ENCODE measurements at regions not wholly inside any gene's neighbourhood (a gene's known extent, or its start where the extent isn't known, plus 50 kb on each side); places are given as distances from the start of the nearest gene placed in this dataset.
A peak's percentile ranks its signal among the peaks of the same experiment; 100 is the strongest.
"Not testable (repeated sequence)": the region's sequence is repeated elsewhere in the genome, so short reads cannot be mapped to it uniquely, and the experiment has no call there.

GRCh38 chr13:23966221-23966690 is 69.0 kb upstream of the C1QTNF9B start:
- TF ChIP-seq CTCF (IDR thresholded peaks at IDR 0.05; ENCODE audit: insufficient read depth, low read depth, low read length), result no peak
- CTCF ChIA-PET, result no interaction called here
- no peaks in the 10 kb centered on the region for H3K27me3 ChIP-seq (ENCODE audit: control insufficient read depth, insufficient read depth, low read length)
- no peak overlapping the region for H3K4me3 ChIP-seq (ENCODE audit: low read depth, low read length)
- POLR2A ChIA-PET, result no interaction called here
- no peak for DNase-seq (ENCODE audit: low read depth)
- no peaks in the 10 kb centered on the region for H3K36me3 ChIP-seq (ENCODE audit: control insufficient read depth, insufficient read depth, low read length)

GRCh38 chr13:23966691-23967615 is 69.7 kb upstream of the C1QTNF9B start:
- DNase-seq (ENCODE audit: low read depth), result no peak
- H3K27me3 ChIP-seq (ENCODE audit: control insufficient read depth, insufficient read depth, low read length), result no peaks in the 10 kb centered on the region
- H3K4me3 ChIP-seq (ENCODE audit: low read depth, low read length), result no peak overlapping the region
- ChIA-PET POLR2A (no interaction called here), CTCF (no interaction called here)
- no peaks in the 10 kb centered on the region for H3K36me3 ChIP-seq (ENCODE audit: control insufficient read depth, insufficient read depth, low read length)
- TF ChIP-seq CTCF (IDR thresholded peaks at IDR 0.05; ENCODE audit: insufficient read depth, low read depth, low read length), result no peak

DNA sequence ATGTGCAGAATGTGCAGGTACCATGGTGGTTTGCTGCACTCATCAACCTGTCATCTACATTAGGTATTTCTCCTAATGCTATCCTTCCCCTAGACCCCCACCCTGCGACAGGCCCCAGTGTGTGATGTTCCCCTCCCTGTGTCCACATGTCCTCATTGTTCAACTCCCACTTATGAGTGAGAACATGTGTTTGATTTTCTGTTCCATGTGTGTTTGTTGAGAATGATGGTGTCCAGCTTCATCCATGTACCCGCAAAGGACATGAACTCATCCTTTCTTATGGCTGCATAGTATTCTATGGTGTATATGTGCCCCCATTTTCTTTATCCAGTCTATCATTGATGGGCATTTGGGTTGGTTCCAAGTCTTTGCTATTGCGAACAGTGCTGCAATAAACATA is 70.5 kb upstream of the C1QTNF9B start:
- H3K27me3 ChIP-seq (ENCODE audit: control insufficient read depth, insufficient read depth, low read length); H3K4me3 ChIP-seq (ENCODE audit: low read depth, low read length); POLR2A ChIA-PET; DNase-seq (ENCODE audit: low read depth); H3K36me3 ChIP-seq (ENCODE audit: control insufficient read depth, insufficient read depth, low read length): not testable (repeated sequence)
- CTCF ChIA-PET, result interaction anchor here (2.9 kb wide), 1 partner anchor 7 kb away, joined by 15 read pairs; no protein-coding TSS in a partner anchor

GRCh38 chr13:23969647-23970046 is 72.3 kb upstream of the C1QTNF9B start:
- no peak for DNase-seq (ENCODE audit: low read depth)
- CTCF ChIA-PET, result interaction anchor here (0.7 to 2.9 kb wide), 2 partner anchors 9 to 13 kb away, joined by 3 to 15 read pairs; no protein-coding TSS in a partner anchor
- POLR2A ChIA-PET, result no interaction called here
- Histone ChIP-seq H3K27me3 (ENCODE audit: control insufficient read depth, insufficient read depth, low read length) (no peaks in the 10 kb centered on the region), H3K4me3 (ENCODE audit: low read depth, low read length) (no peak overlapping the region), H3K36me3 (ENCODE audit: control insufficient read depth, insufficient read depth, low read length) (no peaks in the 10 kb centered on the region)
- no peak for TF ChIP-seq CTCF (IDR thresholded peaks at IDR 0.05; ENCODE audit: insufficient read depth, low read depth, low read length)

- peak; percentile 41 for DNase-seq (ENCODE audit: low read depth)
- H3K36me3 ChIP-seq (ENCODE audit: control insufficient read depth, insufficient read depth, low read length), result no peaks in the 10 kb centered on the region
- no peaks in the 10 kb centered on the region for H3K27me3 ChIP-seq (ENCODE audit: control insufficient read depth, insufficient read depth, low read length)
- H3K4me3 ChIP-seq (ENCODE audit: low read depth, low read length), result peak overlapping the region; percentile 60
- ChIA-PET CTCF (interaction anchor here (0.9 to 1.7 kb wide), 3 partner anchors 19 to 63 kb away, joined by 3 to 4 read pairs (median 3); no protein-coding TSS in a partner anchor), POLR2A (no interaction called here)
- TF ChIP-seq CTCF (IDR thresholded peaks at IDR 0.05; ENCODE audit: insufficient read depth, low read depth, low read length), result no peak
Observed at GRCh38 chr13:23979361-23980159, 82.3 kb upstream of the C1QTNF9B start.

Data from BJ (cell line).